ENCODE measurements at regions not wholly inside any gene's neighbourhood (a gene's known extent, or its start where the extent isn't known, plus 50 kb on each side); places are given as distances from the start of the nearest gene placed in this dataset.
"Not testable (repeated sequence)": the region's sequence is repeated elsewhere in the genome, so short reads cannot be mapped to it uniquely, and the experiment has no call there.

DNA sequence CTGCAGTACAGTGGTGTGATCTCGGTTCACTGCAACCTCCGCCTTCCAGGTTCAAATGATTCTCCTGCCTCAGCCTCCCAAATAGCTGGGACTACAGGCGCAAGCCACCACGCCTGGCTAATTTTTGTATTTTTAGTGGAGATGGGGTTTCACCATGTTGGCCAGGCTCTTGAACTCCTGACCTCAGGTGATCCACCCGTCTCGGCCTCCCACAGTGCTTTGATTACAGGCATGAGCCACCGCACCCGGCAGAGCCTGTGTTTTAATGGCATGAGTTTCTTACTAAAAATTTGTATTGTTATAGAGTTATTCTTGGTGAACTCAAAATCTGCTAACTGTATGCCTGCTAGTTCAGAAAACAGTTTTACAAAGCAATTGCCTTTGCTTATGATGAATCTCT, 269.9 kb downstream of the SEMA3D start:
- TF ChIP-seq, protein P1, sequence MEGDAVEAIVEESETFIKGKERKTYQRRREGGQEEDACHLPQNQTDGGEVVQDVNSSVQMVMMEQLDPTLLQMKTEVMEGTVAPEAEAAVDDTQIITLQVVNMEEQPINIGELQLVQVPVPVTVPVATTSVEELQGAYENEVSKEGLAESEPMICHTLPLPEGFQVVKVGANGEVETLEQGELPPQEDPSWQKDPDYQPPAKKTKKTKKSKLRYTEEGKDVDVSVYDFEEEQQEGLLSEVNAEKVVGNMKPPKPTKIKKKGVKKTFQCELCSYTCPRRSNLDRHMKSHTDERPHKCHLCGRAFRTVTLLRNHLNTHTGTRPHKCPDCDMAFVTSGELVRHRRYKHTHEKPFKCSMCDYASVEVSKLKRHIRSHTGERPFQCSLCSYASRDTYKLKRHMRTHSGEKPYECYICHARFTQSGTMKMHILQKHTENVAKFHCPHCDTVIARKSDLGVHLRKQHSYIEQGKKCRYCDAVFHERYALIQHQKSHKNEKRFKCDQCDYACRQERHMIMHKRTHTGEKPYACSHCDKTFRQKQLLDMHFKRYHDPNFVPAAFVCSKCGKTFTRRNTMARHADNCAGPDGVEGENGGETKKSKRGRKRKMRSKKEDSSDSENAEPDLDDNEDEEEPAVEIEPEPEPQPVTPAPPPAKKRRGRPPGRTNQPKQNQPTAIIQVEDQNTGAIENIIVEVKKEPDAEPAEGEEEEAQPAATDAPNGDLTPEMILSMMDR (IDR thresholded peaks at IDR 0.05), result not testable (repeated sequence)
- TF ChIP-seq POLR2AphosphoS5, EP300 (IDR thresholded peaks at IDR 0.05): not testable (repeated sequence)
